Stomach (tissue), 4 donors: ENCODE measurements at regions not wholly inside any gene's neighbourhood (a gene's known extent, or its start where the extent isn't known, plus 50 kb on each side); places are given as distances from the start of the nearest gene placed in this dataset.

Source experiments
- CTCF ChIP-seq, 7 experiments: fragments of 450-650 bp in 4 of 7; fragments of 200-600 bp in 3 of 7; sonication (generic) in 3 of 7; IDR thresholded peaks; one replicate each; pipeline ENCODE4 v1.5.1; 2016 to 2019; ENCODE audit warnings: antibody characterized with exemption in 7 of 7, control low read depth in 2 of 7, mild to moderate bottlenecking in 1 of 7
- POLR2AphosphoS5 ChIP-seq, 3 donors: sonication (generic); formaldehyde crosslinking; IDR thresholded peaks; one replicate each; pipeline ENCODE4 v1.6.1; 2016; ENCODE audit warnings: antibody characterized with exemption in 3 of 3

GRCh38 chr12:17618831-17619230 lies 471.2 kb downstream of the RERGL start:
- no peak for TF ChIP-seq CTCF (IDR thresholded peaks at IDR 0.05)
- no peak for TF ChIP-seq POLR2AphosphoS5 (IDR thresholded peaks at IDR 0.05)
